Neural cell (in vitro differentiated cells): ENCODE measurements at regions not wholly inside any gene's neighbourhood (a gene's known extent, or its start where the extent isn't known, plus 50 kb on each side); places are given as distances from the start of the nearest gene placed in this dataset.

Experiments
- H2AFZ ChIP-seq: fragments of 200-600, 300-800 bp; sonication (generic), shearing (Covaris generic); 2 replicates; pipeline ENCODE4 v1.6.0; 2014; ENCODE audit warnings: low read depth, mild to moderate bottlenecking, antibody characterized with exemption, low read length, moderate library complexity
- H3F3A ChIP-seq: fragments of 200-600 bp; shearing (Covaris generic); 2 replicates; pipeline ENCODE4 v1.6.1; 2016; ENCODE audit warnings: mild to moderate bottlenecking, moderate library complexity, mixed read lengths, antibody characterized with exemption, low read length; ENCODE audit not compliant: insufficient read depth, poor library complexity, severe bottlenecking
- H3K27ac ChIP-seq: fragments of 200-600, 300-800 bp; sonication (generic), shearing (Covaris generic); 2 replicates; pipeline ENCODE4 v1.5.1; 2014; ENCODE audit warnings: mild to moderate bottlenecking, low read length, moderate library complexity
- H3K27me3 ChIP-seq: fragments of 300-800, 200-600 bp; sonication (generic), shearing (Covaris generic); 2 replicates; pipeline ENCODE4 v1.6.0; 2014; ENCODE audit warnings: mild to moderate bottlenecking, low read depth, low read length, moderate library complexity; ENCODE audit not compliant: insufficient read depth
- H3K36me3 ChIP-seq: fragments of 300-800, 200-600 bp; sonication (generic), shearing (Covaris generic); 2 replicates; pipeline ENCODE4 v1.5.1; 2014; ENCODE audit warnings: mild to moderate bottlenecking, antibody characterized with exemption, low read length, moderate library complexity; ENCODE audit not compliant: insufficient read depth
- H3K4me2 ChIP-seq: fragments of 300-800, 200-600 bp; sonication (generic), shearing (Covaris generic); 2 replicates; pipeline ENCODE4 v1.6.0; 2014; ENCODE audit warnings: mild to moderate bottlenecking, low read length
- H3K4me3 ChIP-seq: fragments of 300-800, 200-600 bp; sonication (generic), shearing (Covaris generic); 2 replicates; pipeline ENCODE4 v1.5.1; 2014; ENCODE audit warnings: mild to moderate bottlenecking, low read length, moderate library complexity
- H3K79me2 ChIP-seq: fragments of 200-600 bp; shearing (Covaris generic); replicated peaks from 2 replicates; pipeline ENCODE4 v1.6.0; 2014; ENCODE audit warnings: mild to moderate bottlenecking, low read length, moderate library complexity; ENCODE audit not compliant: insufficient read depth
- H3K9ac ChIP-seq: fragments of 300-800, 200-600 bp; sonication (generic), shearing (Covaris generic); 2 replicates; pipeline ENCODE4 v1.6.1; 2016; ENCODE audit warnings: mild to moderate bottlenecking, low read length, mixed read lengths
- H3K9me2 ChIP-seq: fragments of 200-600 bp; shearing (Covaris generic); 2 replicates; pipeline ENCODE4 v1.6.1; 2016; ENCODE audit warnings: mild to moderate bottlenecking, low read length, mixed read lengths; ENCODE audit not compliant: insufficient read depth
- H3K9me3 ChIP-seq: fragments of 200-600, 300-800 bp; sonication (generic), shearing (Covaris generic); 2 replicates; pipeline ENCODE4 v1.6.1; 2016; ENCODE audit warnings: mild to moderate bottlenecking, mixed run types, low read length, moderate library complexity, mixed read lengths
- H4K20me1 ChIP-seq: fragments of 200-600 bp; shearing (Covaris generic); 2 replicates; pipeline ENCODE4 v1.6.1; 2016; ENCODE audit warnings: mild to moderate bottlenecking, mixed run types; ENCODE audit not compliant: insufficient read depth
- CTCF ChIP-seq: fragments of 450-650 bp; IDR thresholded peaks from 2 replicates; pipeline ENCODE4 v1.5.1; 2014; ENCODE audit warnings: antibody characterized with exemption, mild to moderate bottlenecking, moderate library complexity; ENCODE audit not compliant: poor library complexity, severe bottlenecking
- EP300 ChIP-seq: fragments of 450-650 bp; conservative IDR thresholded peaks from 2 replicates; pipeline ENCODE4 v1.6.1; 2014; ENCODE audit warnings: antibody characterized with exemption, mild to moderate bottlenecking, moderate library complexity; ENCODE audit not compliant: poor library complexity, severe bottlenecking
- EZH2 ChIP-seq: fragments of 200-600, 300-800 bp; shearing (Covaris generic), sonication (generic); IDR thresholded peaks from 2 replicates; pipeline ENCODE4 v1.6.1; 2014; ENCODE audit warnings: antibody characterized with exemption, low read length, borderline replicate concordance, mild to moderate bottlenecking; ENCODE audit not compliant: insufficient read depth, poor library complexity, severe bottlenecking
- MXI1 ChIP-seq: fragments of 450-650 bp; conservative IDR thresholded peaks from 2 replicates; pipeline ENCODE4 v1.6.1; 2014; ENCODE audit warnings: antibody characterized with exemption, mild to moderate bottlenecking; ENCODE audit not compliant: poor library complexity, severe bottlenecking
- POLR2AphosphoS5 ChIP-seq: IDR thresholded peaks from 2 replicates; pipeline ENCODE4 v1.6.1; 2012
- RAD21 ChIP-seq: fragments of 450-650 bp; conservative IDR thresholded peaks from 2 replicates; pipeline ENCODE4 v1.6.1; 2014; ENCODE audit warnings: antibody characterized with exemption, mild to moderate bottlenecking, moderate library complexity
- REST ChIP-seq: IDR thresholded peaks from 2 replicates; pipeline ENCODE4 v1.6.1; 2012; ENCODE audit warnings: borderline replicate concordance
- SMC3 ChIP-seq: fragments of 450-650 bp; conservative IDR thresholded peaks from 2 replicates; pipeline ENCODE4 v1.6.1; 2014; ENCODE audit warnings: antibody characterized with exemption, mild to moderate bottlenecking, moderate library complexity; ENCODE audit not compliant: poor library complexity
- TAF1 ChIP-seq: IDR thresholded peaks from 2 replicates; pipeline ENCODE4 v1.6.1; 2012; ENCODE audit warnings: low read depth

DNA sequence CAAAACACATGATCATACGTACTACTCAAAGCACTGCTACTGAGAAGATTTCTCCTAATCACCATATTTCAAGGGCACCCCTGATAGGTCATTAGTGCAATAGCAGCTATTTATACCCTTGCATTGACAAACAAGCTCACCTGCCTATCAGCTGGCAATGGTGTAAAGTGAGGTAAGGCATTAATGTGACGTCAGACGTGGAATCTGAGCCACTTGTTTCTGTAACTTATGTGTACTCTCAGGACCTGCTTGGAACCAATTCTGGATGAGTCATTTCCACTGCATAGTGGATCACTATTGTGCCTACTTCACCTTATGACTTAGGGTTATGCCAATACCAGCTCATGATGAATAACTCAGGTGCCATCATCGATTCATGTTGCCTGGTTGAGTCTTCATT, 628.5 kb upstream of the CELF2 start:
- Histone ChIP-seq H3K79me2 (no peaks in the 10 kb centered on the region), H3K9ac (no peak overlapping the region), H3K9me3 (no peaks in the 10 kb centered on the region), H3K27ac (no peak overlapping the region), H3F3A (no peaks in the 10 kb centered on the region), H3K9me2 (no peaks in the 10 kb centered on the region), H4K20me1 (no peaks in the 10 kb centered on the region), H3K36me3 (no peaks in the 10 kb centered on the region), H3K4me2 (no peak overlapping the region), H3K27me3 (no peaks in the 10 kb centered on the region), H2AFZ (no peak overlapping the region), H3K4me3 (no peak overlapping the region)
- no peak for TF ChIP-seq EP300
- no peak for TF ChIP-seq REST
- TF ChIP-seq TAF1, result no peak
- TF ChIP-seq SMC3, result no peak
- TF ChIP-seq POLR2AphosphoS5, result no peak
- no peak for TF ChIP-seq MXI1
- no peak for TF ChIP-seq EZH2
- TF ChIP-seq RAD21, result no peak
- no peak for TF ChIP-seq CTCF

DNA sequence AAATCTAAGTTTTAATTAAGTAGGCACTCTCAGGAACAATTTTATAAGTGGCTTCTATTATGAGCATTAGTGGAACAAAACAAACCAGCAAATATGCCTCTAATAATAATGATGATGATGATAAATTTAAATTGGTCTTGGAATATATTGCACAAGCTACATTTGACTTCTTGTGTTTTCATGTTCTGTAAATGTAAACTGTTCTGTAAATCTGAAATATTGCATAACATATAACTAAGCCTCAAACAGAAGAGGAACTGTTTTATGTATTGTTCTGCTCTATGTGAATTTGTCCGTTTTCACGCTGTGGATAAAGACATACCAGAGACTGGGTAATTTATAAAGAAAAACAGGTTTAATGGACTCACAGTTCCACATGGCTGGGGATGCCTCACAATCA, 625.2 kb upstream of the CELF2 start:
- Histone ChIP-seq H3K9me2 (no peaks in the 10 kb centered on the region), H4K20me1 (no peaks in the 10 kb centered on the region)

More for the DNA sequence above, 625.2 kb upstream of the CELF2 start:
- Histone ChIP-seq H3K79me2 (no peaks in the 10 kb centered on the region), H3K36me3 (no peaks in the 10 kb centered on the region), H3K4me2 (no peak overlapping the region), H3F3A (no peaks in the 10 kb centered on the region), H3K27me3 (no peaks in the 10 kb centered on the region), H2AFZ (no peak overlapping the region), H3K27ac (no peak overlapping the region), H3K4me3 (no peak overlapping the region), H3K9me3 (no peaks in the 10 kb centered on the region), H3K9ac (no peak overlapping the region)
- TF ChIP-seq REST, result no peak
- TF ChIP-seq MXI1, result no peak
- no peak for TF ChIP-seq CTCF
- no peak for TF ChIP-seq TAF1
- no peak for TF ChIP-seq EZH2
- no peak for TF ChIP-seq EP300
- TF ChIP-seq RAD21, result no peak
- TF ChIP-seq SMC3, result no peak
- no peak for TF ChIP-seq POLR2AphosphoS5
